ENCODE measurements at regions not wholly inside any gene's neighbourhood (a gene's known extent, or its start where the extent isn't known, plus 50 kb on each side); places are given as distances from the start of the nearest gene placed in this dataset.

DNA sequence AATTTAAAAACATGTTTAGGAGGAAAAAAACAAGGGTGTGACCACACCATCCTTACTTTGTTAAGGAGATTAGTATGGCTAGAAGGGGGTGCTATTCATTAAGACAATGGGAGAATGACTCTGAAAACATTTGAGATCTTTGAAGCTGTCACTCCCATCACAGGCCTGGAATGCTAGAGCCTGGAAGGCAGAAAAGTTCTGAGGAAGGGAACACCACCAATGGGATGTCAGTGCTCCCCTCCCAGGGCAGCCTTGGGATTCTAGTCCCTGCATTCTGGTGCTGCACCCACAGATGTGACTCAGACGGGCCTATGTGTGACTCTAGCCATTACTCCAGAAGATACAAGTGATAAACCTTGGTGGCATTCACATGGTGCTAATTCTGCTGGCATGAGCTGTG is 162.2 kb upstream of the ANXA10 start:
- no peak for TF ChIP-seq POLR2A (IDR thresholded peaks at IDR 0.05)
- TF ChIP-seq, protein P1, sequence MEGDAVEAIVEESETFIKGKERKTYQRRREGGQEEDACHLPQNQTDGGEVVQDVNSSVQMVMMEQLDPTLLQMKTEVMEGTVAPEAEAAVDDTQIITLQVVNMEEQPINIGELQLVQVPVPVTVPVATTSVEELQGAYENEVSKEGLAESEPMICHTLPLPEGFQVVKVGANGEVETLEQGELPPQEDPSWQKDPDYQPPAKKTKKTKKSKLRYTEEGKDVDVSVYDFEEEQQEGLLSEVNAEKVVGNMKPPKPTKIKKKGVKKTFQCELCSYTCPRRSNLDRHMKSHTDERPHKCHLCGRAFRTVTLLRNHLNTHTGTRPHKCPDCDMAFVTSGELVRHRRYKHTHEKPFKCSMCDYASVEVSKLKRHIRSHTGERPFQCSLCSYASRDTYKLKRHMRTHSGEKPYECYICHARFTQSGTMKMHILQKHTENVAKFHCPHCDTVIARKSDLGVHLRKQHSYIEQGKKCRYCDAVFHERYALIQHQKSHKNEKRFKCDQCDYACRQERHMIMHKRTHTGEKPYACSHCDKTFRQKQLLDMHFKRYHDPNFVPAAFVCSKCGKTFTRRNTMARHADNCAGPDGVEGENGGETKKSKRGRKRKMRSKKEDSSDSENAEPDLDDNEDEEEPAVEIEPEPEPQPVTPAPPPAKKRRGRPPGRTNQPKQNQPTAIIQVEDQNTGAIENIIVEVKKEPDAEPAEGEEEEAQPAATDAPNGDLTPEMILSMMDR (IDR thresholded peaks at IDR 0.05) = no peak
- DNase-seq = no peak
- H3K27ac ChIP-seq = no peak overlapping the region

GRCh38 chr4:167934216-167934615 is 158.1 kb upstream of the ANXA10 start:
- H3K4me1 ChIP-seq = no peaks in the 10 kb centered on the region
- H3K4me3 ChIP-seq = no peak overlapping the region
- no peak for TF ChIP-seq POLR2A (IDR thresholded peaks at IDR 0.05)
- H3K27me3 ChIP-seq = no peaks in the 10 kb centered on the region
- no peak overlapping the region for H3K27ac ChIP-seq
- no peaks in the 10 kb centered on the region for H3K36me3 ChIP-seq
- DNase-seq = no peak
- no peaks in the 10 kb centered on the region for H3K9me3 ChIP-seq

More for the DNA sequence above, 162.2 kb upstream of the ANXA10 start:
- Histone ChIP-seq H3K9me3 (no peaks in the 10 kb centered on the region), H3K4me3 (no peak overlapping the region), H3K4me1 (no peaks in the 10 kb centered on the region), H3K36me3 (no peaks in the 10 kb centered on the region), H3K27me3 (no peaks in the 10 kb centered on the region)

GRCh38 chr4:167939863-167940616 is 152.3 kb upstream of the ANXA10 start:
- H3K27ac ChIP-seq = no peak overlapping the region
- DNase-seq = no peak
- no peaks in the 10 kb centered on the region for H3K36me3 ChIP-seq
- H3K4me3 ChIP-seq = no peak overlapping the region
- no peaks in the 10 kb centered on the region for H3K27me3 ChIP-seq
- H3K9me3 ChIP-seq = no peaks in the 10 kb centered on the region
- TF ChIP-seq, protein P1 (IDR thresholded peaks at IDR 0.05) = no peak
- no peak for TF ChIP-seq POLR2A (IDR thresholded peaks at IDR 0.05)
- H3K4me1 ChIP-seq = no peaks in the 10 kb centered on the region

DNA sequence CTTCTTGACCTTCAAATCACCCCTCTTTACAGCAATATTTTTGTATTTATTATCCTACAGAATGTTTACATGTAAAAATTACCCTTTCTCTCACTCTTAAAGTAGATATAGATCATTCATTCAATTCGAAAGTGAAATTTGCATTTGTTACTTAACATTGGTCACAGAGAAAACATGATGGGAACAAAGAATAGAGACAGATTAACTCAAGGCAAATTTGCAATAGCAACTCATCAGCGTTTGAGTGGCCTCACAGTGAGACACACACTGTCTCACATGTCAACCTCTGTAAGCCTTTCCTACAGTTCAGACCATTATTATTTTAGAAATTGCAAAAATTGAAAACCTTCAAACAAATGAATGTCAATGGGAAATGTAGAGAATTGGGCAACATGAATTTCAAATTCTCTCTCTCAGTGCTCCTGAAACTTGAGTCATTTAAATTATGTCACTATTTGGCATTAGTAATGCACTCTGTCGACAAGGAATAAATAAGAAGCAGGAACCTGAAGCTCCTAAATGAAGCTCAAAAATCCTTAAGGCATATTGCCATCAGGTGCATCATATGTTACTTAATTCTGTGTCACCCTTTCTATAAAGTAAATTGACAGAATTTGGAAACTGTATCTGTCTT is 148.3 kb upstream of the ANXA10 start:
- Histone ChIP-seq H3K27ac (no peak overlapping the region), H3K36me3 (no peaks in the 10 kb centered on the region), H3K4me1 (no peaks in the 10 kb centered on the region), H3K27me3 (no peaks in the 10 kb centered on the region), H3K4me3 (no peak overlapping the region), H3K9me3 (no peaks in the 10 kb centered on the region)
- no peak for DNase-seq
- TF ChIP-seq, protein P1 (IDR thresholded peaks at IDR 0.05) = no peak
- no peak for TF ChIP-seq POLR2A (IDR thresholded peaks at IDR 0.05)

DNA sequence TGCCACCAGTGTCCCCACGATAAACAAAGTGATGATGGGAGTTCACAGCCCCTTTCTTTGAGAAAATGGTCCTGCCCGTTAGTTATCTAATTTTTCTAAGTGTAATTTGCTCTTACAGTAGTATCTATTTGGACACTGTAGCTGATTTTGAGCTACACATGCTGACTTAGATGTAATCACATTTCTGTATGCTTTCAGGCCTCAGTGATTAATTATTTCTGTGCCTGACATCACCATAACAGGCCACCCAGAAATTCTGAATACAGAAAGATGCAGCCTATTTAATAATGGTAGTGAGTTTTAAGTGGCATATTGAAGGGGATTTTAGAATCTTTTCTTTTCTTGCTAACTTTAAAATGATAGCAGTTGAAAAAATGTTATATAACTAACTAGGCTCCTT is 147.6 kb upstream of the ANXA10 start:
- H3K9me3 ChIP-seq = no peaks in the 10 kb centered on the region
- no peaks in the 10 kb centered on the region for H3K27me3 ChIP-seq
- H3K36me3 ChIP-seq = no peaks in the 10 kb centered on the region
- H3K4me1 ChIP-seq = no peaks in the 10 kb centered on the region
- no peak overlapping the region for H3K27ac ChIP-seq
- DNase-seq = no peak
- H3K4me3 ChIP-seq = no peak overlapping the region
- TF ChIP-seq POLR2A (IDR thresholded peaks at IDR 0.05) = no peak
- TF ChIP-seq, protein P1 (IDR thresholded peaks at IDR 0.05) = no peak

DNA sequence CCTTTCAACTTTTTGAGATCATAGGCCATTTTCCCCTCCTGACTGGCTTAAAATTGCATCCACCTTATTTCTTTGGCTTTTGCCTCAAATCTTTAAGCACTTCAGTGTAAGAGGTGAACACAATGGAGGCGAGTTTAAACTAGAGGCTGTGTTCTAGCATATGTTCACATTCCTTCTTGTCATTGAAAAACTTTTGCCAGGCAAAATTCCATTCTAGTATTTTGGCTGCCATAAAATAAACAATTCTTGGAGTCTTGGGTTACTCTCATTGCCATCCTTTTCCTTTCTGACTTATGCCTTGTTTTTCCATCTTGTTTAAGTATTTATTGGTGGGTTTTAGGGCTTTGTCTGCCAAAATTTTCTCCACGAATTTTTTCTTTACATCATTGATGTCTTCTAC is 137.3 kb upstream of the ANXA10 start:
- TF ChIP-seq POLR2A (IDR thresholded peaks at IDR 0.05) = no peak
- TF ChIP-seq, protein P1 (IDR thresholded peaks at IDR 0.05) = no peak
- DNase-seq = no peak
- H3K36me3 ChIP-seq = no peaks in the 10 kb centered on the region

More for the DNA sequence above, 137.3 kb upstream of the ANXA10 start:
- Histone ChIP-seq H3K27me3 (no peaks in the 10 kb centered on the region), H3K27ac (no peak overlapping the region), H3K4me1 (no peaks in the 10 kb centered on the region), H3K9me3 (no peaks in the 10 kb centered on the region), H3K4me3 (no peak overlapping the region)

Data from Peyer's patch (tissue), 4 donors.